ENCODE measurements at regions not wholly inside any gene's neighbourhood (a gene's known extent, or its start where the extent isn't known, plus 50 kb on each side); places are given as distances from the start of the nearest gene placed in this dataset.

- Histone ChIP-seq H3K27ac (ENCODE audit: low read depth, low read length) (peak overlapping the region; percentile 22; the same call in 1 of the 2 replicates), H3K79me2 (ENCODE audit: control insufficient read depth, insufficient read depth, low read length, unreplicated experiment) (no peaks in the 10 kb centered on the region), H3K4me1 (ENCODE audit: control insufficient read depth, insufficient read depth, low read length, unreplicated experiment) (peaks cover 17% of the 10 kb centered on the region), H3K4me3 (ENCODE audit: low read depth, low read length) (no peak overlapping the region), H2AFZ (ENCODE audit: low read length, unreplicated experiment) (no peak overlapping the region), H3K36me3 (ENCODE audit: insufficient read depth, low read length) (no peaks in the 10 kb centered on the region), H3K27me3 (ENCODE audit: insufficient read depth, low read length) (no peaks in the 10 kb centered on the region)
Observed at GRCh38 chr5:13250464-13251291, 693.8 kb downstream of the DNAH5 start.

- H3K36me3 ChIP-seq (ENCODE audit: insufficient read depth, low read length) = no peaks in the 10 kb centered on the region
- no peaks in the 10 kb centered on the region for H3K27me3 ChIP-seq (ENCODE audit: insufficient read depth, low read length)
- H2AFZ ChIP-seq (ENCODE audit: low read length, unreplicated experiment) = no peak overlapping the region
- H3K27ac ChIP-seq (ENCODE audit: low read depth, low read length) = peak overlapping the region; percentile 22; the same call in 1 of the 2 replicates
- peaks cover 17% of the 10 kb centered on the region for H3K4me1 ChIP-seq (ENCODE audit: control insufficient read depth, insufficient read depth, low read length, unreplicated experiment)
- no peak overlapping the region for H3K4me3 ChIP-seq (ENCODE audit: low read depth, low read length)
- no peaks in the 10 kb centered on the region for H3K79me2 ChIP-seq (ENCODE audit: control insufficient read depth, insufficient read depth, low read length, unreplicated experiment)
Observed at GRCh38 chr5:13249854-13250253, 694.6 kb downstream of the DNAH5 start.

GRCh38 chr5:13248253-13248652 is 696.2 kb downstream of the DNAH5 start:
- no peak overlapping the region for H2AFZ ChIP-seq (ENCODE audit: low read length, unreplicated experiment)
- H3K4me1 ChIP-seq (ENCODE audit: control insufficient read depth, insufficient read depth, low read length, unreplicated experiment) = peaks cover 17% of the 10 kb centered on the region
- H3K36me3 ChIP-seq (ENCODE audit: insufficient read depth, low read length) = no peaks in the 10 kb centered on the region
- no peaks in the 10 kb centered on the region for H3K27me3 ChIP-seq (ENCODE audit: insufficient read depth, low read length)
- no peak overlapping the region for H3K4me3 ChIP-seq (ENCODE audit: low read depth, low read length)
- no peak overlapping the region for H3K27ac ChIP-seq (ENCODE audit: low read depth, low read length)
- no peaks in the 10 kb centered on the region for H3K79me2 ChIP-seq (ENCODE audit: control insufficient read depth, insufficient read depth, low read length, unreplicated experiment)

GRCh38 chr5:13246053-13246452 is 698.4 kb downstream of the DNAH5 start:
- peaks cover 8% of the 10 kb centered on the region for H3K4me1 ChIP-seq (ENCODE audit: control insufficient read depth, insufficient read depth, low read length, unreplicated experiment)
- H3K27me3 ChIP-seq (ENCODE audit: insufficient read depth, low read length) = no peaks in the 10 kb centered on the region
- H3K4me3 ChIP-seq (ENCODE audit: low read depth, low read length) = no peak overlapping the region
- no peaks in the 10 kb centered on the region for H3K79me2 ChIP-seq (ENCODE audit: control insufficient read depth, insufficient read depth, low read length, unreplicated experiment)
- no peak overlapping the region for H3K27ac ChIP-seq (ENCODE audit: low read depth, low read length)
- H2AFZ ChIP-seq (ENCODE audit: low read length, unreplicated experiment) = no peak overlapping the region
- no peaks in the 10 kb centered on the region for H3K36me3 ChIP-seq (ENCODE audit: insufficient read depth, low read length)

GRCh38 chr5:13244151-13244550 is 700.3 kb downstream of the DNAH5 start:
- no peak overlapping the region for H3K27ac ChIP-seq (ENCODE audit: low read depth, low read length)
- H2AFZ ChIP-seq (ENCODE audit: low read length, unreplicated experiment) = no peak overlapping the region
- H3K4me1 ChIP-seq (ENCODE audit: control insufficient read depth, insufficient read depth, low read length, unreplicated experiment) = no peaks in the 10 kb centered on the region
- no peaks in the 10 kb centered on the region for H3K27me3 ChIP-seq (ENCODE audit: insufficient read depth, low read length)
- no peak overlapping the region for H3K4me3 ChIP-seq (ENCODE audit: low read depth, low read length)
- no peaks in the 10 kb centered on the region for H3K36me3 ChIP-seq (ENCODE audit: insufficient read depth, low read length)
- no peaks in the 10 kb centered on the region for H3K79me2 ChIP-seq (ENCODE audit: control insufficient read depth, insufficient read depth, low read length, unreplicated experiment)

GRCh38 chr5:13227513-13227912 is 717.0 kb downstream of the DNAH5 start:
- H3K4me3 ChIP-seq (ENCODE audit: low read depth, low read length) = no peak overlapping the region
- H2AFZ ChIP-seq (ENCODE audit: low read length, unreplicated experiment) = no peak overlapping the region
- no peaks in the 10 kb centered on the region for H3K79me2 ChIP-seq (ENCODE audit: control insufficient read depth, insufficient read depth, low read length, unreplicated experiment)
- no peaks in the 10 kb centered on the region for H3K36me3 ChIP-seq (ENCODE audit: insufficient read depth, low read length)
- H3K27ac ChIP-seq (ENCODE audit: low read depth, low read length) = no peak overlapping the region
- no peaks in the 10 kb centered on the region for H3K27me3 ChIP-seq (ENCODE audit: insufficient read depth, low read length)
- no peaks in the 10 kb centered on the region for H3K4me1 ChIP-seq (ENCODE audit: control insufficient read depth, insufficient read depth, low read length, unreplicated experiment)

- Histone ChIP-seq H3K79me2 (ENCODE audit: control insufficient read depth, insufficient read depth, low read length, unreplicated experiment) (no peaks in the 10 kb centered on the region), H3K4me1 (ENCODE audit: control insufficient read depth, insufficient read depth, low read length, unreplicated experiment) (no peaks in the 10 kb centered on the region), H3K4me3 (ENCODE audit: low read depth, low read length) (no peak overlapping the region), H3K36me3 (ENCODE audit: insufficient read depth, low read length) (no peaks in the 10 kb centered on the region), H2AFZ (ENCODE audit: low read length, unreplicated experiment) (no peak overlapping the region), H3K27me3 (ENCODE audit: insufficient read depth, low read length) (no peaks in the 10 kb centered on the region; the same call in 1 of the 2 replicates), H3K27ac (ENCODE audit: low read depth, low read length) (no peak overlapping the region)
Observed at GRCh38 chr5:13218518-13218917, 726.0 kb downstream of the DNAH5 start.

- H3K27me3 ChIP-seq (ENCODE audit: insufficient read depth, low read length) = no peaks in the 10 kb centered on the region; the same call in 1 of the 2 replicates
Observed at GRCh38 chr5:13217636-13218035, 726.9 kb downstream of the DNAH5 start.

GRCh38 chr5:13215806-13216205 is 728.7 kb downstream of the DNAH5 start:
- Histone ChIP-seq H2AFZ (ENCODE audit: low read length, unreplicated experiment) (no peak overlapping the region), H3K4me1 (ENCODE audit: control insufficient read depth, insufficient read depth, low read length, unreplicated experiment) (no peaks in the 10 kb centered on the region), H3K27me3 (ENCODE audit: insufficient read depth, low read length) (no peaks in the 10 kb centered on the region; the same call in 1 of the 2 replicates), H3K79me2 (ENCODE audit: control insufficient read depth, insufficient read depth, low read length, unreplicated experiment) (no peaks in the 10 kb centered on the region), H3K36me3 (ENCODE audit: insufficient read depth, low read length) (no peaks in the 10 kb centered on the region), H3K27ac (ENCODE audit: low read depth, low read length) (no peak overlapping the region), H3K4me3 (ENCODE audit: low read depth, low read length) (no peak overlapping the region)

More at GRCh38 chr5:13217636-13218035, 726.9 kb downstream of the DNAH5 start:
- no peaks in the 10 kb centered on the region for H3K4me1 ChIP-seq (ENCODE audit: control insufficient read depth, insufficient read depth, low read length, unreplicated experiment)
- no peak overlapping the region for H2AFZ ChIP-seq (ENCODE audit: low read length, unreplicated experiment)
- no peaks in the 10 kb centered on the region for H3K36me3 ChIP-seq (ENCODE audit: insufficient read depth, low read length)
- H3K79me2 ChIP-seq (ENCODE audit: control insufficient read depth, insufficient read depth, low read length, unreplicated experiment) = no peaks in the 10 kb centered on the region
- no peak overlapping the region for H3K27ac ChIP-seq (ENCODE audit: low read depth, low read length)
- no peak overlapping the region for H3K4me3 ChIP-seq (ENCODE audit: low read depth, low read length)

- H3K79me2 ChIP-seq (ENCODE audit: control insufficient read depth, insufficient read depth, low read length, unreplicated experiment) = no peaks in the 10 kb centered on the region
- H3K4me3 ChIP-seq (ENCODE audit: low read depth, low read length) = no peak overlapping the region
- no peaks in the 10 kb centered on the region for H3K36me3 ChIP-seq (ENCODE audit: insufficient read depth, low read length)
- H3K27me3 ChIP-seq (ENCODE audit: insufficient read depth, low read length) = no peaks in the 10 kb centered on the region; the same call in 1 of the 2 replicates
- no peak overlapping the region for H2AFZ ChIP-seq (ENCODE audit: low read length, unreplicated experiment)
- H3K27ac ChIP-seq (ENCODE audit: low read depth, low read length) = no peak overlapping the region
- no peaks in the 10 kb centered on the region for H3K4me1 ChIP-seq (ENCODE audit: control insufficient read depth, insufficient read depth, low read length, unreplicated experiment)
Observed at GRCh38 chr5:13215370-13215769, 729.1 kb downstream of the DNAH5 start.

- H3K79me2 ChIP-seq (ENCODE audit: control insufficient read depth, insufficient read depth, low read length, unreplicated experiment) = no peaks in the 10 kb centered on the region
- no peaks in the 10 kb centered on the region for H3K4me1 ChIP-seq (ENCODE audit: control insufficient read depth, insufficient read depth, low read length, unreplicated experiment)
- no peaks in the 10 kb centered on the region for H3K36me3 ChIP-seq (ENCODE audit: insufficient read depth, low read length)
- H2AFZ ChIP-seq (ENCODE audit: low read length, unreplicated experiment) = no peak overlapping the region
- H3K27me3 ChIP-seq (ENCODE audit: insufficient read depth, low read length) = no peaks in the 10 kb centered on the region; the same call in 1 of the 2 replicates
- H3K4me3 ChIP-seq (ENCODE audit: low read depth, low read length) = no peak overlapping the region
- H3K27ac ChIP-seq (ENCODE audit: low read depth, low read length) = no peak overlapping the region
Observed at GRCh38 chr5:13214182-13214581, 730.3 kb downstream of the DNAH5 start.

Measured in ACC112 (cell line).